Activated T-helper 2 cell treated with anti-CD3 and anti-CD28 coated beads, Interferon-gamma antibody, Interleukin-2, Interleukin-4, amounts not matched to agents 10 μg/mL and 5 μg/mL and 100 μg/mL, durations not matched to agents 14 hours and 24 hours and 36 hours (primary cell): ENCODE measurements at regions not wholly inside any gene's neighbourhood (a gene's known extent, or its start where the extent isn't known, plus 50 kb on each side); places are given as distances from the start of the nearest gene placed in this dataset.
"Not testable (repeated sequence)": the region's sequence is repeated elsewhere in the genome, so short reads cannot be mapped to it uniquely, and the experiment has no call there.

Source experiments
- DNase-seq: peaks from one replicate; pipeline ENCODE4 v3.0.0; 2021; ENCODE audit warnings: low spot score
- H3K27ac Mint-ChIP-seq: one replicate; pipeline ENCODE4 v1.8.0; 2021; ENCODE audit warnings: mixed read lengths
- H3K27me3 Mint-ChIP-seq: one replicate; pipeline ENCODE4 v1.8.0; 2021; ENCODE audit warnings: low read depth, mixed read lengths
- H3K36me3 Mint-ChIP-seq: one replicate; pipeline ENCODE4 v1.8.0; 2021; ENCODE audit warnings: low read depth, mixed read lengths
- H3K4me1 Mint-ChIP-seq: one replicate; pipeline ENCODE4 v1.8.0; 2021; ENCODE audit warnings: low read depth, mixed read lengths
- H3K4me3 Mint-ChIP-seq: one replicate; pipeline ENCODE4 v1.8.0; 2021; ENCODE audit warnings: low read depth, mild to moderate bottlenecking, moderate library complexity, mixed read lengths
- H3K9me3 Mint-ChIP-seq: one replicate; pipeline ENCODE4 v1.8.0; 2021; ENCODE audit warnings: mixed read lengths
- intact Hi-C: fragments of 100-400 bp; cut with micrococcal nuclease; formaldehyde crosslinking; loops from one replicate; pipeline ENCODE4 v1.15.1; 2023

- Mint-ChIP-seq H3K9me3 (peaks cover 43% of the 10 kb centered on the region), H3K36me3 (no peaks in the 10 kb centered on the region), H3K27me3 (no peaks in the 10 kb centered on the region), H3K4me1 (no peaks in the 10 kb centered on the region), H3K27ac (no peak overlapping the region), H3K4me3 (no peak overlapping the region)
- intact Hi-C loops = no loop called here
- DNase-seq = no peak
Measured at GRCh38 chr2:116804901-116805300, 1009.6 kb upstream of the DDX18 start.

DNA sequence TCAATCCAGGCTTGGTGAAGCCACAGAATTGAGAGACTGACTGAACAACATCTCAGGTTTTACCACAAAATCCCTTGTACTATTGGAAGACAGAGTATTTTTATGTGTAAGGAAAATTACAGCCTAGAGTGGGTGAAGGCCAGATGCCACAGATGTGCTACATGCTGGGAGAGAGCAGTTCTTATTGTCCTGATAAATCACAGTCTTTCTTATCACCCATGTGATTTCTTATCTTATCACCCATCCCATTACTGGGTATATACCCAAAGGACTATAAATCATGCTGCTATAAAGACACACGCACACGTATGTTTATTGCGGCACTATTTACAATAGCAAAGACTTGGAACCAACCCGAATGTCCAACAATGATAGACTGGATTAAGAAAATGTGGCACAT lies 1008.0 kb upstream of the DDX18 start:
- H3K4me3 Mint-ChIP-seq, H3K27me3 Mint-ChIP-seq, intact Hi-C loops, H3K27ac Mint-ChIP-seq, H3K4me1 Mint-ChIP-seq, H3K36me3 Mint-ChIP-seq, DNase-seq: not testable (repeated sequence)
- H3K9me3 Mint-ChIP-seq = peaks cover 45% of the 10 kb centered on the region

DNA sequence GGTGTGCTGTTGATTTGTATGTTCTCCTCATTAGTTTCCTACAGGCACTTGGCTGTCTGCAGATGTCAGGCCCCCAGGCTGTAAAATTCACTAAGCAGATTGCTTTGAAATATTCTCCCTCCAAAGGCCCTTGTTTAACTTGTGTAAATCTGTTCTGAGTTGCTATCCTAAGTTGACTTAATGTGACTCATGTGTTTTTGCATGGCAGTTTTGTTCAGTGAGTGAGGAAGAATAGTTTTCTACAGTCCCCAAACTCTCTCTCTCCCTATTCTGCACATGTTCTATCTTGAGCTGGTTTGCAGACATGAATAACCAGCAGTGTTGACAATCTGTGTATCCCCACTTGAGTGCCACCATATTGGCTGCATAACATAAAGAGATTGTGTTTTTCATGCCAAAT lies 1005.4 kb upstream of the DDX18 start:
- H3K9me3 Mint-ChIP-seq = peaks cover 50% of the 10 kb centered on the region
- intact Hi-C loops = no loop called here
- no peak for DNase-seq
- H3K4me1 Mint-ChIP-seq = no peaks in the 10 kb centered on the region
- H3K4me3 Mint-ChIP-seq = no peak overlapping the region
- H3K36me3 Mint-ChIP-seq = no peaks in the 10 kb centered on the region
- no peaks in the 10 kb centered on the region for H3K27me3 Mint-ChIP-seq
- H3K27ac Mint-ChIP-seq = no peak overlapping the region

DNA sequence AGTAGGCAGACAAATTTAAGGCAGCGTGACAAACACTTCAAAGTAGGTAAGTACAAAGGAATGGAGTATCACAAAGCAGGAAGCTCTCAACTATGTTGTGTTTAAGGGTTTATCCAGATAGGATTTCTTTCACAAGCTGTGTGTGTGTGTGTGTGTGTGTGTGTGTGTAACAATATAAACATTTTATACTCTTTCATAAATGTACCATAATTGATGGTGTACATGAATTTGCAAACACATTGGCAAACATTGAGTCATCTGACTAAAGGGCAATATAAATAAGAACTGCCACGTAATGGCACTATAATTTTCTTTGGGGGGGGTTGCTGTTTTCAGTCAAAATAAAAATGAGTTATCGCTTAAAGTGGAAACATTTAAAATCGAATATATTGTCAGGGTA lies 1004.4 kb upstream of the DDX18 start:
- Mint-ChIP-seq H3K36me3 (no peaks in the 10 kb centered on the region), H3K27me3 (no peaks in the 10 kb centered on the region), H3K4me3 (no peak overlapping the region), H3K27ac (no peak overlapping the region), H3K4me1 (no peaks in the 10 kb centered on the region), H3K9me3 (peaks cover 42% of the 10 kb centered on the region)
- intact Hi-C loops = no loop called here
- DNase-seq = no peak

GRCh38 chr2:116810645-116811044 lies 1003.8 kb upstream of the DDX18 start:
- no peaks in the 10 kb centered on the region for H3K4me1 Mint-ChIP-seq
- peaks cover 38% of the 10 kb centered on the region for H3K9me3 Mint-ChIP-seq
- H3K27me3 Mint-ChIP-seq = no peaks in the 10 kb centered on the region
- no peak for DNase-seq
- H3K27ac Mint-ChIP-seq = no peak overlapping the region
- H3K4me3 Mint-ChIP-seq = no peak overlapping the region
- no peaks in the 10 kb centered on the region for H3K36me3 Mint-ChIP-seq
- intact Hi-C loops = no loop called here

DNA sequence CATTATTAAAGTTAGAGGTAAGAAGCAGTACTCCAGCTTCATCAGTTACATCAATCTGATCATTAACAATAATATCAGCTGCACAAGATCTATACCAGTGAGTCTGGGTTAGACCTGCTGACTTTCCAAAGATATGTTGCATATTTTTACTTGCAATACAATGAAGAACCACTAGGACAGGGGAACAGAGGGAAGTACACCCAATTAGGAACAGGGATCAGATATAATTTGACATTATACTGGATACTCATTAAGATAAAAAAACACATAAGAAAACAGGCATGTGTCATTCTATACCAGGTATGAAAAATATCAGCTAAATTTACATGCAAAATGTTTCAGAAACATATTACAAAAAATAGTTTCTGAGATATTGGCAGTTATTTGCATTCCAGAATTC lies 995.1 kb upstream of the DDX18 start:
- no peaks in the 10 kb centered on the region for H3K27me3 Mint-ChIP-seq
- intact Hi-C loops = no loop called here
- no peak overlapping the region for H3K4me3 Mint-ChIP-seq
- no peak for DNase-seq
- H3K4me1 Mint-ChIP-seq = no peaks in the 10 kb centered on the region
- H3K27ac Mint-ChIP-seq = no peak overlapping the region
- H3K9me3 Mint-ChIP-seq = peaks cover 31% of the 10 kb centered on the region
- H3K36me3 Mint-ChIP-seq = no peaks in the 10 kb centered on the region

DNA sequence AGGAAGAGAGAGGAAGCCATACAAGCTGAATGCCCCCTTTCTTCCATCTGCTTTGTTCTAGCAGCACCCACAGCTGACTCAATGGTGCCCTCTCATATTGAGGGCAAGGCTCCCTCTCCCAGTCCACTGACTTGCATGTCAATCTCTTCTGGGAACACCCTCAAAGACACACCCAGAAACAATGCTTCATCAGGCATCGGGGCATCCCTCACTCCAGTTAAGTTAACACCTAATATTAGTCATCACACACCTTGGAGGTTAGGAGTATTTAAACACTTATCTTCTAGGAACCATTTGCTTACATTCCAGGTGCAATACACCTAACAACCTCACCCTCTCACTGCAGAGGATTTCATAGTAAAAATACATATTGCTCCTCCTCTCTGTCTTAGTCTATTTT lies 993.5 kb upstream of the DDX18 start:
- Mint-ChIP-seq H3K36me3 (no peaks in the 10 kb centered on the region), H3K9me3 (peaks cover 27% of the 10 kb centered on the region), H3K27ac (no peak overlapping the region), H3K4me3 (no peak overlapping the region), H3K27me3 (no peaks in the 10 kb centered on the region), H3K4me1 (no peaks in the 10 kb centered on the region)
- intact Hi-C loops = no loop called here
- no peak for DNase-seq

DNA sequence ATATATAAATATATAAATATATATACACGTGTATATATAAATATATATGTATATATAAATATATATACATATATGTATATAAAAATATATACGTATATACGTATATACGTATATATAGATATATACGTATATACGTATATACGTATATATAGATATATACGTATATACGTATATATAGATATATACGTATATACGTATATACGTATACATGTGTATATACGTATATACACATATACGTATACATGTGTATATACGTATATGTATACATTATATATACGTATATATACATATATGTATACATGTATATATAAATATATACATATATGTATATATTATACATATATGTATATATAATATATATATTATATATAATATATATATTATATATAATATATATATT lies 984.9 kb upstream of the DDX18 start:
- H3K4me3 Mint-ChIP-seq, H3K4me1 Mint-ChIP-seq, DNase-seq, intact Hi-C loops, H3K27ac Mint-ChIP-seq, H3K36me3 Mint-ChIP-seq, H3K27me3 Mint-ChIP-seq: not testable (repeated sequence)
- peaks cover 19% of the 10 kb centered on the region for H3K9me3 Mint-ChIP-seq

DNA sequence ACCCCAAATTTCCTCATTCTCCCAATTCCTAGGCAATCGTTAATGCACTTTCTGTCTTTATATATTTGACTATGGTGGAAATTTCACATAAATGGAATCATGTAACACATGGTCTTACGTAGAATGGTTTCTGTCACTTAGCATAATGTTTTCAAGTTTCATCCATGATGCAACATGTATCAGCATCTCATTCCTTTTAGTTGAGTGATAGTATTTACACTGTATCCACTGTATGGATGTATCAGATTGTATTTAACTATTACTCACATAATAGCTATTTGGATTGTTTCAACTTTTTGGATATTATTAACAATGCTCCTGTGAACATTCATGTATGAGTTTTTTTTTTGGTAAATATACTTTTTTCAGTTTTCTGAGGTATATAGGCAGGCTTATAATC lies 982.3 kb upstream of the DDX18 start:
- no peak for DNase-seq
- Mint-ChIP-seq H3K9me3 (peaks cover 28% of the 10 kb centered on the region), H3K27me3 (no peaks in the 10 kb centered on the region), H3K36me3 (no peaks in the 10 kb centered on the region), H3K4me3 (no peak overlapping the region), H3K4me1 (no peaks in the 10 kb centered on the region), H3K27ac (no peak overlapping the region)
- intact Hi-C loops = no loop called here

DNA sequence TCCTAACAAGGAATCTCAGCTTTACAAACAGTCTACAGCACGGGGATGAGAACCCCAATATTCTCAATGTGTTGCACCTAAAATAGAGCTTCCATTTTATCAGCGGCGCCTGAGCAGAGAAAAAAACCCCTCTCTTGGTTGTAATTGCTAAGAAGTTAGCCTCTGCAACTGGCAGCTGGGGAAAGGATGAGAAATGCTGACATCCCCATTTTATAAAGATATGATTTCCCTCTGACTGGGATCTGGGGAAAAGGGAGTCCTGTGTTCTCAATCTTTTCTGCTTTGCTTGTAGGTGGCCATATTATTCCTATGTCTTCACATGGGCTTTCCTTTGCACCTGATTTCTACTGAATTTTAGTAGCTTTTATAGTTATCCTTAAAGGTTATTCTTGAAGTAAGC lies 981.4 kb upstream of the DDX18 start:
- H3K36me3 Mint-ChIP-seq = no peaks in the 10 kb centered on the region
- intact Hi-C loops = no loop called here
- H3K27ac Mint-ChIP-seq = no peak overlapping the region
- no peaks in the 10 kb centered on the region for H3K27me3 Mint-ChIP-seq
- H3K4me3 Mint-ChIP-seq = no peak overlapping the region
- DNase-seq = no peak
- H3K4me1 Mint-ChIP-seq = no peaks in the 10 kb centered on the region
- H3K9me3 Mint-ChIP-seq = peaks cover 26% of the 10 kb centered on the region

- H3K4me3 Mint-ChIP-seq = no peak overlapping the region
- no peaks in the 10 kb centered on the region for H3K4me1 Mint-ChIP-seq
- no peak overlapping the region for H3K27ac Mint-ChIP-seq
- peaks cover 28% of the 10 kb centered on the region for H3K9me3 Mint-ChIP-seq
- H3K27me3 Mint-ChIP-seq = no peaks in the 10 kb centered on the region
- intact Hi-C loops = no loop called here
- DNase-seq = no peak
- no peaks in the 10 kb centered on the region for H3K36me3 Mint-ChIP-seq
Measured at GRCh38 chr2:116842164-116842563, 972.3 kb upstream of the DDX18 start.

DNA sequence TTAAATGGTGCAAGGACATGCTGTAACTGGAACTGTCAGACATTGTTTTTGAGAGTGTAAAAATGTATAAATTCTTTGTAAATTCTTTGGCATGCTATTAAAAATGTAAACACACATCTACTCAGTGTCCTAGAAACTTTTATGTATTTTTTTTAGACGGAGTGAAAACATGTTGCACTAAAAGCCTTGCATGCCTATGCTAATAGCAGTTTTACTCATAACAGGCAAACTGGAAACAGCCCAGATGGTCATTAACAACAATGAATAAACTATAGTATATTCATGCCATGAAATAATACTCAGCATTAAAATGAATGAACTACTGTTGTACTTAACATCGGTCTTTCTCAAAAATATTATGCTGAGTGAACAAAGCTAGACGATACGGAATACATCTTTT lies 954.8 kb upstream of the DDX18 start:
- H3K27ac Mint-ChIP-seq = no peak overlapping the region
- H3K4me3 Mint-ChIP-seq = no peak overlapping the region
- intact Hi-C loops = no loop called here
- H3K4me1 Mint-ChIP-seq = no peaks in the 10 kb centered on the region
- H3K9me3 Mint-ChIP-seq = peaks cover 44% of the 10 kb centered on the region
- DNase-seq = no peak
- no peaks in the 10 kb centered on the region for H3K36me3 Mint-ChIP-seq
- H3K27me3 Mint-ChIP-seq = no peaks in the 10 kb centered on the region

GRCh38 chr2:116874021-116874420 lies 940.5 kb upstream of the DDX18 start:
- no peaks in the 10 kb centered on the region for H3K4me1 Mint-ChIP-seq
- no peaks in the 10 kb centered on the region for H3K27me3 Mint-ChIP-seq
- no peak overlapping the region for H3K4me3 Mint-ChIP-seq
- H3K9me3 Mint-ChIP-seq = peaks cover 58% of the 10 kb centered on the region
- H3K36me3 Mint-ChIP-seq = no peaks in the 10 kb centered on the region
- no peak for DNase-seq
- H3K27ac Mint-ChIP-seq = no peak overlapping the region
- intact Hi-C loops = no loop called here

GRCh38 chr2:116877274-116877673 lies 937.2 kb upstream of the DDX18 start:
- Mint-ChIP-seq H3K4me3 (no peak overlapping the region), H3K27ac (no peak overlapping the region), H3K27me3 (no peaks in the 10 kb centered on the region), H3K9me3 (peaks cover 50% of the 10 kb centered on the region), H3K36me3 (no peaks in the 10 kb centered on the region), H3K4me1 (no peaks in the 10 kb centered on the region)
- DNase-seq = no peak
- intact Hi-C loops = no loop called here
